ENCODE measurements at regions not wholly inside any gene's neighbourhood (a gene's known extent, or its start where the extent isn't known, plus 50 kb on each side); places are given as distances from the start of the nearest gene placed in this dataset.

- Histone ChIP-seq H3K27ac (no peak overlapping the region), H3K4me3 (no peak overlapping the region), H3K27me3 (replicated peaks in 1 of 7) (peaks cover 0 to 9% (median 0%) of the 10 kb centered on the region in 7 donors), H3K36me3 (no peaks in the 10 kb centered on the region), H3K4me1 (no peaks in the 10 kb centered on the region), H3K9me3 (peaks cover 0 to 16% (median 7%) of the 10 kb centered on the region in 8 donors)
- intact Hi-C loops (cut with DNase I; ENCODE audit: low total_unique reads), result no loop called here
- TF ChIP-seq POLR2A (IDR thresholded peaks at IDR 0.05), result no peak
- no peak for TF ChIP-seq POLR2AphosphoS5 (IDR thresholded peaks at IDR 0.05)
- TF ChIP-seq, protein P1, sequence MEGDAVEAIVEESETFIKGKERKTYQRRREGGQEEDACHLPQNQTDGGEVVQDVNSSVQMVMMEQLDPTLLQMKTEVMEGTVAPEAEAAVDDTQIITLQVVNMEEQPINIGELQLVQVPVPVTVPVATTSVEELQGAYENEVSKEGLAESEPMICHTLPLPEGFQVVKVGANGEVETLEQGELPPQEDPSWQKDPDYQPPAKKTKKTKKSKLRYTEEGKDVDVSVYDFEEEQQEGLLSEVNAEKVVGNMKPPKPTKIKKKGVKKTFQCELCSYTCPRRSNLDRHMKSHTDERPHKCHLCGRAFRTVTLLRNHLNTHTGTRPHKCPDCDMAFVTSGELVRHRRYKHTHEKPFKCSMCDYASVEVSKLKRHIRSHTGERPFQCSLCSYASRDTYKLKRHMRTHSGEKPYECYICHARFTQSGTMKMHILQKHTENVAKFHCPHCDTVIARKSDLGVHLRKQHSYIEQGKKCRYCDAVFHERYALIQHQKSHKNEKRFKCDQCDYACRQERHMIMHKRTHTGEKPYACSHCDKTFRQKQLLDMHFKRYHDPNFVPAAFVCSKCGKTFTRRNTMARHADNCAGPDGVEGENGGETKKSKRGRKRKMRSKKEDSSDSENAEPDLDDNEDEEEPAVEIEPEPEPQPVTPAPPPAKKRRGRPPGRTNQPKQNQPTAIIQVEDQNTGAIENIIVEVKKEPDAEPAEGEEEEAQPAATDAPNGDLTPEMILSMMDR (IDR thresholded peaks at IDR 0.05 in 8 of 11, conservative IDR thresholded peaks at IDR 0.05 in 3 of 11), result no peak
- 33 to 88% (median 83%) methylated on average over 1 of the region's 1 CpG for WGBS, 5 donors
- no peak for DNase-seq
Observed at GRCh38 chr4:152128356-152128755, 367.5 kb upstream of the GATB start.

DNA sequence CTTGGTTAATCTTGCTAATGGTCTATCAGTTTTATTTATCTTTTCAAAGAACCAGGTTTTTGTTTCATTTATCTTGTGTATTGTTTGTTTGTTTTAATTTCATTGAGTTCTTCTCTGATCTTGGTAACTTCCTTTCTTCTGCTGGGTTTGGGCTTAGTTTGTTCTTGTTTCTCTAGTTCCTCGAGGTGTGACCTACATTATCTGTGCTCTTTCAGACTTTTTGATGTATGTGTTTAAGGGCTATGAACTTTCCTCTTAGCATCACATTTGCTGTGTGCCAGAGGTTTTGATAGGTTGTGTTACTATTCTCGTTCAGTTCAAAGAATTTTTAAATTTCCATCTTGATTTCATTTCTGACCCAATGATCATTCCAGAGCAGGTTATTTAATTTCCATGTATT lies 365.4 kb upstream of the GATB start:
- H3K4me1 ChIP-seq, result no peaks in the 10 kb centered on the region
- H3K36me3 ChIP-seq, result no peaks in the 10 kb centered on the region
- WGBS, 5 donors, result 65 to 82% (median 79%) methylated on average over 2 of the region's 2 CpGs
- H3K27me3 ChIP-seq (replicated peaks in 1 of 7), result no peaks in the 10 kb centered on the region
- no peak for TF ChIP-seq POLR2A (IDR thresholded peaks at IDR 0.05)
- TF ChIP-seq, protein P1 (IDR thresholded peaks at IDR 0.05 in 8 of 11, conservative IDR thresholded peaks at IDR 0.05 in 3 of 11), result no peak
- TF ChIP-seq POLR2AphosphoS5 (IDR thresholded peaks at IDR 0.05), result no peak
- intact Hi-C loops (cut with DNase I; ENCODE audit: low total_unique reads), result no loop called here
- H3K4me3 ChIP-seq, result no peak overlapping the region
- peaks cover 0 to 34% (median 24%) of the 10 kb centered on the region in 8 donors for H3K9me3 ChIP-seq
- no peak for DNase-seq
- H3K27ac ChIP-seq, result no peak overlapping the region

DNA sequence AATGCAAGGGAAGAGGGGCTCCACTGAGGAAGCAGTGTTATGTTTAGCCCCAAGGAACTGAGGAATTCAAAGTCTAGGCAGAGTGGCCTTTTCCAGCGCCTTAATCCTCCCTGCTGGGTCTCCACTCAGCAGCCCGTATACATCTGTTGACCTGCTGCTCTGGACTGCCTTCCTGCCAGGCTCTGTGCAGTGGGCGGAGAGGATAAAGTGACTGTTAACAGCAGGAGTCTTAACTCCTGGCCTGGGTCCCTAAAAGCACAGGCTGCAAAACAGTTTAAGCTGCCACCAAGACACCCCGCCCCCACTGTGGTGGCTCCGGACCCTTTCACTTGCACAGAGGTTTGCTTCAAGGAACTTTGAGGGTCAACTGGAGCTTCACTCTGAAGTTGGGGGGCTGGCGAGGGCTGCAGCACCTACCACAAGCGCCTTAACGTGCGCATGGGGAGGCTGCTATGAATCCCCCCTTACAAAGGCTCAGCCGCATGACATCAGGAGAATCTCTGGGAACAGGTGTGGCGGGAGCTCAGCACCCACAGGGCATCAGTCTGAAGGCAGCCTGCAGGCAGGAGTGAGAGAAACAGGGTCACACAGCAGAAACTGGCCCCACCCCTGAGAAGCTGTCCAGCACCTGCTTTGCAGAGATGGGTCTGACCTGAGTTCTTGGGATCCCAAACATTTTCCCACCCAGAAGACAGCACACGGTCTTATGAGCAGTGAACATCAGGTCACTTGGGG lies 358.2 kb upstream of the GATB start:
- DNase-seq, result no peak
- Histone ChIP-seq H3K4me3 (no peak overlapping the region), H3K27ac (no peak overlapping the region), H3K36me3 (no peaks in the 10 kb centered on the region), H3K9me3 (peaks cover 0 to 25% (median 17%) of the 10 kb centered on the region in 8 donors), H3K27me3 (replicated peaks in 1 of 7) (no peaks in the 10 kb centered on the region), H3K4me1 (peaks cover 7 to 20% (median 18%) of the 10 kb centered on the region in 6 donors)
- TF ChIP-seq POLR2A (IDR thresholded peaks at IDR 0.05), result no peak
- TF ChIP-seq POLR2AphosphoS5 (IDR thresholded peaks at IDR 0.05), result no peak
- TF ChIP-seq, protein P1 (IDR thresholded peaks at IDR 0.05 in 8 of 11, conservative IDR thresholded peaks at IDR 0.05 in 3 of 11), result no peak
- 79 to 93% (median 91%) methylated on average over 12 of the region's 12 CpGs for WGBS, 5 donors
- intact Hi-C loops (cut with DNase I; ENCODE audit: low total_unique reads), result no loop called here

GRCh38 chr4:152117933-152118507 lies 357.2 kb upstream of the GATB start:
- WGBS, 5 donors, result 82 to 96% (median 92%) methylated on average over 8 of the region's 8 CpGs

More at GRCh38 chr4:152117933-152118507, 357.2 kb upstream of the GATB start:
- H3K27me3 ChIP-seq (replicated peaks in 1 of 7), result no peaks in the 10 kb centered on the region
- TF ChIP-seq POLR2A (IDR thresholded peaks at IDR 0.05), result no peak
- TF ChIP-seq, protein P1 (IDR thresholded peaks at IDR 0.05 in 8 of 11, conservative IDR thresholded peaks at IDR 0.05 in 3 of 11), result no peak
- H3K4me1 ChIP-seq, result peaks cover 7 to 21% (median 18%) of the 10 kb centered on the region in 6 donors
- no peak overlapping the region for H3K4me3 ChIP-seq
- H3K27ac ChIP-seq, result no peak overlapping the region
- intact Hi-C loops (cut with DNase I; ENCODE audit: low total_unique reads), result no loop called here
- no peak for DNase-seq
- H3K36me3 ChIP-seq, result no peaks in the 10 kb centered on the region
- H3K9me3 ChIP-seq, result peaks cover 0 to 21% (median 17%) of the 10 kb centered on the region in 8 donors
